GM04503 (cell line): ENCODE measurements at regions not wholly inside any gene's neighbourhood (a gene's known extent, or its start where the extent isn't known, plus 50 kb on each side); places are given as distances from the start of the nearest gene placed in this dataset.

ENCODE experiments used
- DNase-seq: peaks from one replicate; pipeline ENCODE4 v3.0.0-alpha.2; 2012; ENCODE audit warnings: low read depth

GRCh38 chr4:158007566-158007965 is 165.3 kb downstream of the GASK1B start:
- no peak for DNase-seq

- no peak for DNase-seq
Measured at GRCh38 chr4:158006990-158007389, 165.8 kb downstream of the GASK1B start.

- no peak for DNase-seq
Measured at GRCh38 chr4:158005021-158005420, 167.8 kb downstream of the GASK1B start.

DNA sequence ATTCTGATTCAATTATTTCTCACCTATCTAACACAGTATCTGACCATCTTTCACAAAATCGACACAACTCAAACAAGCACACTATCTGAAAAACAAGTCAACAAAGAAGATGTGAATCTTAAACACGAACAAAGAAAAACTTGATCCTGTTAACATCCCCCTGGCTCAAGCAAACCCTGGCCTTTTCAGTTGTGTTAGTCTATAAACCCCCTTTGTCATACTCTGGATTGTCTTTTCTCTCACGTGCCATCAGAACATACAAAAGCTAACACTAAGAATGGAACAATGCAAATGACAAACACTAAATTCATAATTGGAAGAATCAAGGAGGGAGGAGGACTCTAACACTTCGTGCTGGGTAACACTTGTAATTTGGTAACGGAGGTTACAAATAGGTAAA is 168.7 kb downstream of the GASK1B start:
- no peak for DNase-seq

DNA sequence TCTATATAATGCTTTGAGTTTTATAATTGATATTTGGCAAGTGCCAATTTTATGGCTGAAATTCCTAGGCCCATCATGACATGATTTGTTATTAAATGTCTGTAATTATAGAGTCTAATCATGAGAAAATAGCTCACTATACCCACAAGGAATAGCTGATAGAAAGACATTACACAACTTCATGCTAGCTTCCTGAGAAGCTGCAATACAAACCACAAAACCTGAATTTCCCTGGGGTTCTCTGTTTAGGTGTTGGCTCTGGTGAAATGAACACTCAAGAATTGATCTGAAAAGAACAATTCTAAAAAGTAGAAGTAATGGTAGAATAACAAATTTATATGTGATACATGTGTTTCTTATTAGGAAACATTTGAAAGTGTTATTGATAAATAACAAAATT is 169.6 kb downstream of the GASK1B start:
- DNase-seq, result no peak

DNA sequence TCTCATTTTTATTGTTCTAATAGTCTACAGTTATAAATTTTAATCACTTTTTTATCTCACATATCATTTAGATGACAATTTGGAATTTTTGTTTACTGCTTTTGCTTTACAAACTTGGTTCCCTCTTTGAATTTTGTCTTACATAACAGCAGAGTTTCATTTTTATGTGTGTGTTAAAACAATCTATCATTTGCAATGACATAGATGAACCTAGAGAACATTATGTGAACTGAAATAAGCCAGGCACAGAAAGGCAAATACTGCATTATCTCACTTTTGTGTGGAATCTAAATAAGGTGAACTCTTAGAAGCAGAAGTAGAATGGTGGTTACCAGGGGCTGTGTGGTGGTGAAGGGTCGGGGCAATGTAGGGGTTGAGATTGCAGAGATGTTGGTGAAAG is 170.7 kb downstream of the GASK1B start:
- DNase-seq, result no peak

DNA sequence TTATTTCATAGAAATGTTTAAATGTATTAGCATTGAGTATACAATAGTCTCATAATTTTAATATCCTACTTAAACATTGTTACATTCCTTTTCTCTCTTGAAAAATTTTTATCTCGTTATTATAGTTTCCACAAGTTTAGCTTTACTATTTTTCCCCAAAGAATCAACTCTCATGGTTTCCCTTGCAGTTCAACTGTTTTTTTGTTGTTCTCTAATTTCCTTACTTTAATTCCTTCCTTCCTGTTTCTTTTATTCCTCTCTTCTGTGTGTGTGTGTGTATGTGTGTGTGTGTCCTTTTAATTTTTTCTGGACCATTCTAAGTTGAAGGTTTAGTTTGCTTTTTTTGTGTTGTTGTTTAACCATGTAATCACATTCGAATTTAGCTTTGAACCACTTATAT is 171.1 kb downstream of the GASK1B start:
- no peak for DNase-seq

- no peak for DNase-seq
Measured at GRCh38 chr4:157999723-158000122, 173.1 kb downstream of the GASK1B start.

DNA sequence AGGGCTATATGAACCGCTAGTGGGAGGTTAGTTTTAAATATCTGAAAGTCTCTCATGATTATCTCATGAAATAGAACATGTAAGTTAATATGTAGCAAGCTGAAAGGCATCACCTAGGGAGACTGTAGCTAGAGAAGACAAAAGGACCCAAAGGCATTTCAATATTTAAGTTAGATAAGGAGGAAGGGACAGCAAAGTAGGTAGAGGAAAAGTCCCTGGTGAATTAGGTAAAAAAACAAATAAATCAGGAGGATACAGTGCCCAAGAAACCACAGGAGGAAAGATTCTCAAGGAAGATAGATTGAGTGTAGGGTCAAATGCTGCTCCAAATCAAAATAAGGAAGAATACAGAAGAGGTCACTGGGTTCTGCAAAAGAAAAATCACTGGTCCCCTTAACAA is 175.5 kb downstream of the GASK1B start:
- DNase-seq, result no peak

DNA sequence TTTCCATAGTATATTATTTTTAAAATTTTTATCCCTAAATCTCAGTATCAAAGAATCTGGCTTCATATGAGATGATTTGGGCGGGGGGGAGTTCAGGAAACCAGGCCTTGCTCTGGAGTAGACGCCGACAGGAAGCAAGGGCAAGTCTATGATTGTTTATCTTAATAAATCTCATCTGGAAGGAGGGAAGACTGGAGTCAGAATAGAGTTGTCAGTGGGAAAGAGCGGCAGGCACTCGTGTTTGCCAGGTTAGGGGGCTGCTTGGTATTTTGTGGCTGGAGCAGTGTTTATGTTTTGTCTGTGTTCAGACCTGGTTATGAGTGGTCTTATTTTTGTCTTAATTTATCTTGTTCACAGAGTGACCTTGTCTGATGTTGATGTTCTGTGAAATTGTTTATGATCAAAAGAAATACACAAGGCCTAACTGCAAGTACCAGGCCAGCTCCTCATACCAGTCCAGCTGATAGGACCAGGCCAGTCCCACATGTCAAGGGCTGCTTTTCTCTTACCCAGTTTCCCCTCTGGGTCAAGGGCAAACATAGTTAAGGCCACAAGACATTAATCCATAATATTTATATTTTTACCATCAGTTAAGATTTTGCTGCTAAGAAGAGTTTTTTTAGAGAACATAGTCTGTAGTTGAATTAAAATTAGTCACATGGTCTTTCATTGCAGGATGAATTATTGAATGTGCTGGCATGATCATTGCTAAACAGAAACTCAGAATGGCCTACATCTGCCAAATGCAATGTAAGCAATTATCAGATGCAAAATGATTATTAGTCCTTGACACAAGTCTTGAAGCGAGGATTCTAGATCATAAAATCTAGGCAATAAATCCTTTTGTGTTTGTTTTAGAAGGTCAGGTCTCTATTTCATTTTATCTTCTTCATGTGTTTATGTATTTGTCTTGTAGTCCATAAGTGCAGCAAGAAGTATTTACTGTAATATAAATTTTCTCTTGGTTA is 176.5 kb downstream of the GASK1B start:
- DNase-seq, result no peak

- no peak for DNase-seq
Measured at GRCh38 chr4:157994863-157995262, 178.0 kb downstream of the GASK1B start.

GRCh38 chr4:157992948-157993839 is 179.6 kb downstream of the GASK1B start:
- DNase-seq, result no peak

- no peak for DNase-seq
Measured at GRCh38 chr4:157992038-157992705, 180.7 kb downstream of the GASK1B start.

GRCh38 chr4:157988641-157989040 is 184.2 kb downstream of the GASK1B start:
- no peak for DNase-seq

GRCh38 chr4:157984285-157984911 is 188.4 kb downstream of the GASK1B start:
- DNase-seq, result no peak

- DNase-seq, result no peak
Measured at GRCh38 chr4:157983300-157983699, 189.5 kb downstream of the GASK1B start.

DNA sequence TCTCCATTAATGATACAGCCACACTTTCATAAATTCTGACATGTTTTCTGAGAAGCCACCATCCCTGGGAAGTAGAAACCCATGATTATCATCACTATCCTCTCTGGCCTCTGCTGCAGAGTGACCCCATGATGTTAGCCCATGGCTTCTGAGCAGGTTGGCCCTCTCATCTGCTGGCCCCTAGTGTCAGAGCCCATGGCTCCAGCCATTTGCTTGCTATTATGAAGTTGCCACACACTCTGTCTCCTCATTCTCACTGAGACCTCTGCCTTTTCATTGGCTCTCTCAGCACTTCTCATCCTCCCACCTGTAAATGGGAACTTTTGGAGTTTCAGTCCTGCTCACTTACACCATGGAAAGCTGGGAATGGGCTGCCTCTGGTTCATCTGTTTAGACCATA is 192.7 kb downstream of the GASK1B start:
- DNase-seq, result no peak

DNA sequence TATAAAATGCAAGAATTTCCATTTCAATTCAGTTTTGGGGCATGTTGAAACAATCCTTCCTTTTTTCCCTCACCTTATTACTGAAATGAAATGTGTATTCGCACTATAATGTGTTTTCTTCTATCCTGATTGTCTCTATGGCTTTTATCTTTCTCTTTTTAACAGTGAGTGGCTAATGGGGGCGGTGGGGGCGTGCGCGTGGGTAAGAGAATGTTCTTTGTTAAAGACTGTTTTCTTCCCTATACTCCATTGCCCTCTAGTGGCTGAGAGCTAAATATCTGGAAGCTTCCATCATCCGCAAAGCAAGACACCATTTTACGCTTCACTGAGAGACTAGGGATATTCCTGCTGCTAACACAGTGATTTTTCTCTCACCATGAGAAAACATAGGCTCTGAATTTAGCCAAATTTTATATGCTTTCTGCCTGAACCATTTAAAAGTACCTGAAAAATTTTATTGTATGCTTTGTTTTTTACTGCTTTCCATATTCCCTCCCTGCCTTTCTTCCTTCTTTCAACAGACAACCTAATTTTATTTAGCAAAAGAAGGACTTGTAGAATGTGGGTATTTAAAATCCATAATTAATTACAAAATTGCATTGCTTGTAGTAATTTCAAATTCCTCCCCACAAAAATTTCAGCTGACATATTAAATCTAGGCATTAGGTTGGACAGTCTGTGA is 194.0 kb downstream of the GASK1B start:
- peak; percentile 11 for DNase-seq

DNA sequence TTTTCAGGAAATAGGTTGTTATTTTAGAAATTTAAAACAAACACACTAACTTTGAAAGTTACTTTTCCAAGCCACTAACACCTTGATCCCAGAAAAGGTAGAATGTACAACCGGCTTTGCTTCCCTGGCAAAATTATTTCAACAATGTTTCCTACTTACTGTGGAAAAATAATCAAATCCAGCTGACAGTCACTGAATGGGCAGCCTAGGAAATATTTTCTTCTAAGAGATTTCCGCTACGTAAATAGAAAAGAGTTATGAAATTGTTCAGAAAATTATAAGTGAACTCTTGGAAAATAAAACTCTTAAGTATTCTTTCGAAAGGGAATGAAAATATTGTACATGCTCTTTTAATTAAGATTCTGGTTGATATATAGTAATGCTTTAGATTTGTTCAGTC is 195.7 kb downstream of the GASK1B start:
- no peak for DNase-seq

GRCh38 chr4:157973297-157973696 is 199.5 kb downstream of the GASK1B start:
- DNase-seq, result no peak

- DNase-seq, result no peak
Measured at GRCh38 chr4:157964463-157964862, 208.4 kb downstream of the GASK1B start.
